Endodermal cell (in vitro differentiated cells): ENCODE measurements at regions not wholly inside any gene's neighbourhood (a gene's known extent, or its start where the extent isn't known, plus 50 kb on each side); places are given as distances from the start of the nearest gene placed in this dataset.

ENCODE experiments used
- DNase-seq: peaks from one replicate; pipeline ENCODE4 v3.0.0-alpha.2; 2017
- H3K27ac ChIP-seq: 2 replicates; pipeline ENCODE4 v1.5.1; 2013; ENCODE audit warnings: mild to moderate bottlenecking, low read depth, low read length, moderate library complexity
- H3K27me3 ChIP-seq: 2 replicates; pipeline ENCODE4 v1.6.1; 2013; ENCODE audit warnings: mild to moderate bottlenecking, low read length, moderate library complexity; ENCODE audit not compliant: insufficient read depth, control insufficient read depth, poor library complexity, severe bottlenecking
- H3K36me3 ChIP-seq: 2 replicates; pipeline ENCODE4 v1.7.0; 2013; ENCODE audit warnings: mild to moderate bottlenecking, low read length, moderate library complexity; ENCODE audit not compliant: control insufficient read depth, insufficient read depth
- H3K4me1 ChIP-seq: one replicate; pipeline ENCODE4 v1.7.0; 2013; ENCODE audit warnings: low read length; ENCODE audit not compliant: control insufficient read depth, insufficient read depth
- H3K4me3 ChIP-seq: 2 replicates; pipeline ENCODE4 v1.5.1; 2013; ENCODE audit warnings: mild to moderate bottlenecking, low read length, moderate library complexity
- H3K9ac ChIP-seq: 2 replicates; pipeline ENCODE4 v1.6.1; 2013; ENCODE audit warnings: mild to moderate bottlenecking, low read length, moderate library complexity; ENCODE audit not compliant: poor library complexity, severe bottlenecking; ENCODE audit errors: extremely low read depth
- H3K9me3 ChIP-seq: 2 replicates; pipeline ENCODE4 v1.6.1; 2013; ENCODE audit warnings: mild to moderate bottlenecking, low read length, moderate library complexity; ENCODE audit not compliant: control insufficient read depth
- H3K27ac Mint-ChIP-seq: 2 replicates; pipeline ENCODE4 v1.8.0; 2020; ENCODE audit warnings: mixed read lengths
- H3K27me3 Mint-ChIP-seq: 2 replicates; pipeline ENCODE4 v1.8.0; 2021; ENCODE audit warnings: mild to moderate bottlenecking, mixed read lengths; ENCODE audit not compliant: insufficient read depth
- H3K36me3 Mint-ChIP-seq: 2 replicates; pipeline ENCODE4 v1.8.0; 2020; ENCODE audit warnings: low read depth, mixed read lengths
- H3K4me1 Mint-ChIP-seq: 2 replicates; pipeline ENCODE4 v1.8.0; 2020; ENCODE audit warnings: mixed read lengths
- H3K4me3 Mint-ChIP-seq: 2 replicates; pipeline ENCODE4 v1.8.0; 2020; ENCODE audit warnings: mild to moderate bottlenecking, moderate library complexity, mixed read lengths
- H3K9me3 Mint-ChIP-seq: 2 replicates; pipeline ENCODE4 v1.8.0; 2020; ENCODE audit warnings: mild to moderate bottlenecking, mixed read lengths
- WGBS, 2 experiments: methylation state at CpG; one replicate each; pipeline versions ENCODE4 v1.1.5 to v1.1.7; 2013; ENCODE audit warnings: missing lambda C conversion rate in 2 of 2, mixed read lengths in 1 of 2; ENCODE audit not compliant: insufficient coverage in 1 of 2, insufficient read length in 1 of 2; 5-methylcytosine and 5-hydroxymethylcytosine counted together
- TF ChIP-seq, protein P1 (sequence below): fragments of 200-600 bp; sonication (generic); conservative IDR thresholded peaks from 2 replicates; pipeline ENCODE4 v1.5.0; 2021; ENCODE audit warnings: antibody characterized with exemption, mild to moderate bottlenecking

DNA sequence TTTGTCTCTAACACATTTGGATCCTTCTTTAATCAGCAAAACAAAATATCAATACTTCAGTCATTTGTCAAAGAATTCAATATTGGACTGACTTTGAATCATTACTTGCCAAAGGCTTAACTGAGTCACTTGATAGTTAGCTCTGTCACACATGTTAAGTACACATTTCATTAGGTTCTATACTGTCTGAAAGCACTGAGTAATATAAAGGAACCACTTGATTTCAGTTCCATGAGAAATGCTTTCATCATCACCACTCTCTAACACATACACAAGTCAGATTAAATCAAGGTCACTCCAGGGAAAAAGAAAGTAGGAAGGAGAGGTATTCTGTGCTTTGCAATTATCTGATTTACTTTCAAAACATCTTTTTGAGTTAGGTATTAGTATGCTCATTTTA, 1233.1 kb downstream of the C4orf33 start:
- TF ChIP-seq, protein P1, sequence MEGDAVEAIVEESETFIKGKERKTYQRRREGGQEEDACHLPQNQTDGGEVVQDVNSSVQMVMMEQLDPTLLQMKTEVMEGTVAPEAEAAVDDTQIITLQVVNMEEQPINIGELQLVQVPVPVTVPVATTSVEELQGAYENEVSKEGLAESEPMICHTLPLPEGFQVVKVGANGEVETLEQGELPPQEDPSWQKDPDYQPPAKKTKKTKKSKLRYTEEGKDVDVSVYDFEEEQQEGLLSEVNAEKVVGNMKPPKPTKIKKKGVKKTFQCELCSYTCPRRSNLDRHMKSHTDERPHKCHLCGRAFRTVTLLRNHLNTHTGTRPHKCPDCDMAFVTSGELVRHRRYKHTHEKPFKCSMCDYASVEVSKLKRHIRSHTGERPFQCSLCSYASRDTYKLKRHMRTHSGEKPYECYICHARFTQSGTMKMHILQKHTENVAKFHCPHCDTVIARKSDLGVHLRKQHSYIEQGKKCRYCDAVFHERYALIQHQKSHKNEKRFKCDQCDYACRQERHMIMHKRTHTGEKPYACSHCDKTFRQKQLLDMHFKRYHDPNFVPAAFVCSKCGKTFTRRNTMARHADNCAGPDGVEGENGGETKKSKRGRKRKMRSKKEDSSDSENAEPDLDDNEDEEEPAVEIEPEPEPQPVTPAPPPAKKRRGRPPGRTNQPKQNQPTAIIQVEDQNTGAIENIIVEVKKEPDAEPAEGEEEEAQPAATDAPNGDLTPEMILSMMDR: no peak
- Histone ChIP-seq H3K4me1 (no peaks in the 10 kb centered on the region), H3K9me3 (no peaks in the 10 kb centered on the region), H3K27me3 (no peaks in the 10 kb centered on the region), H3K36me3 (no peaks in the 10 kb centered on the region), H3K27ac (no peak overlapping the region), H3K9ac (no peak overlapping the region), H3K4me3 (no peak overlapping the region)
- Mint-ChIP-seq H3K27ac (no peak overlapping the region), H3K27me3 (no peaks in the 10 kb centered on the region), H3K9me3 (no peaks in the 10 kb centered on the region), H3K4me1 (peaks cover 13% of the 10 kb centered on the region), H3K36me3 (no peaks in the 10 kb centered on the region), H3K4me3 (no peak overlapping the region)
- DNase-seq: no peak

DNA sequence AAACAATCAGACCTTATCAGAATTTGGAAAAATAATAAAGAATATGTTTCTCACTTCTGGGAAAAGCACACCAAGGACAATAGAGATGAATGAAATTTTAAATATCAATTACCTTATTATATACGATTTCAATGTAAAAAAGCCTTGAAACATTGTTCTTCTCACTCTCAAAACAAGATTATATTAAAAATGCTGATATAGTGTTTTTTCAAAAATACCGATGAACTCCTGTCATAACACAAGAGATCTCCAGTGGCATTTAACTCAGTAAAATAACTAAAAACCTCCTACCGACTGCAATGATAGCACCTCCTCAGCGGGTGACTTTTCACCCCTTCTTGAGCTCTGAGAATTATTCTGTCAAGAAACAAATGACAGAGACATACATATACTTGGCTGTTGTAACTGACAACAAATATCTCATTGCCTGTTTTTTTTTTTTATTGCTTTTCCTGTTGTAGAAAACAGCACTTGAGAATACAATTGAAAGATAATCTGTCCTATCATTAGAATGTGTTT, 1237.3 kb downstream of the C4orf33 start:
- H3K27me3 Mint-ChIP-seq: no peaks in the 10 kb centered on the region

DNA sequence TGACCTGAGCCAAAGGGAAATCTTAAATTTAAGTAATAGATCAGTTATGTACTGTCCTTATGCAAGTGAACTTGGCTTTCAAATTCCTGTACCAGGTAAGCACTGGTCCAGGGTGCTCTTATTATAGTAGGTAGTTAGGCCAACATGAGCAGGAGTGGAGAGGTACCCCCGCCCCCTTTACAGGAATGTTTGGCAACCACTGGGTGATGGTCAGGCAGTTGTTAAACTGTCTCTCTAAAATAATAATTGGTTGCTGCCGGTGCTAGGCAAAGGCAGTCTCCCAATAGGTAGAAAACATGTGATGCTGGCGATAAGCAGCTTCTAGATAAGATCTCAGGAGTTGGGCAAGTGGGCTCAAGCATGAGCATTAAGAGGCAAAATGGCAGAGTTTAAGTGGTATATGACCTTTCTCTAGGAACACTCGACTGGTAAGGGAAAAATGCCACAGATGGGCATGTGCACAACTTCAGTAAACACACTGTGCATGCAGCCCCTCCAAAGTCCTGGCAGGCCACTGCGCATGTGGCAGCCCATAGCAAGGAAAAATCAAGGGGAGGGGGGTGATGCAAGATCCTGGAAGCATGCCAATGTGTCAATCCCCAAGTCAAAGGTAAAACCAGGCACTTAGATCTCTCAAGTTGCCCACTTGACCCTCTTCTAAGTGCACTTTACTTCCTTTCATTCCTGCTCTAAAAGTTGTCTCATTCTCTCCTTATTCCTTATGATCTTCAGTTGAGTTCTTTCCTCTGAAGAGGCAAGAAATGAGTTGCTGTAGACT, 1239.7 kb downstream of the C4orf33 start:
- Histone ChIP-seq H3K36me3 (no peaks in the 10 kb centered on the region), H3K27ac (no peak overlapping the region), H3K27me3 (no peaks in the 10 kb centered on the region), H3K4me3 (no peak overlapping the region), H3K9ac (no peak overlapping the region), H3K9me3 (no peaks in the 10 kb centered on the region), H3K4me1 (no peaks in the 10 kb centered on the region)
- 92 to 100% methylated on average over 4 to 5 of the region's 5 CpGs for WGBS, 2 experiments
- Mint-ChIP-seq H3K27ac (no peak overlapping the region), H3K4me1 (peaks cover 24% of the 10 kb centered on the region), H3K36me3 (no peaks in the 10 kb centered on the region), H3K4me3 (no peak overlapping the region), H3K9me3 (no peaks in the 10 kb centered on the region), H3K27me3 (no peaks in the 10 kb centered on the region)
- no peak for DNase-seq
- TF ChIP-seq, protein P1: no peak

More for the DNA sequence above, 1237.3 kb downstream of the C4orf33 start:
- WGBS, 2 experiments: 63 to 79% methylated on average over 2 to 4 of the region's 4 CpGs
- H3K27ac Mint-ChIP-seq: no peak overlapping the region
- no peak overlapping the region for H3K4me3 Mint-ChIP-seq
- Histone ChIP-seq H3K27me3 (no peaks in the 10 kb centered on the region), H3K9me3 (no peaks in the 10 kb centered on the region), H3K4me3 (no peak overlapping the region), H3K9ac (no peak overlapping the region), H3K4me1 (no peaks in the 10 kb centered on the region), H3K36me3 (no peaks in the 10 kb centered on the region), H3K27ac (no peak overlapping the region)
- no peaks in the 10 kb centered on the region for H3K36me3 Mint-ChIP-seq
- no peak for DNase-seq
- H3K9me3 Mint-ChIP-seq: no peaks in the 10 kb centered on the region
- peaks cover 24% of the 10 kb centered on the region for H3K4me1 Mint-ChIP-seq
- TF ChIP-seq, protein P1: no peak
